SHP77 (cell line): ENCODE measurements at regions not wholly inside any gene's neighbourhood (a gene's known extent, or its start where the extent isn't known, plus 50 kb on each side); places are given as distances from the start of the nearest gene placed in this dataset.

ENCODE experiments used
- DNase-seq, 2 experiments: peaks; one replicate each; lab custom pipeline; 2025; lab: John Stamatoyannopoulos, UW

GRCh38 chr5:20113931-20114330 lies 125.9 kb upstream of the CDH18 start:
- no peak for DNase-seq

GRCh38 chr5:20113031-20113715 lies 125.2 kb upstream of the CDH18 start:
- peak; percentile 91 to 96 for DNase-seq

- DNase-seq, result no peak
Measured at GRCh38 chr5:20109326-20109725, 121.3 kb upstream of the CDH18 start.

- DNase-seq, result peak; percentile 91 to 92
Measured at GRCh38 chr5:20105915-20106314, 117.9 kb upstream of the CDH18 start.

GRCh38 chr5:20102293-20102692 lies 114.3 kb upstream of the CDH18 start:
- DNase-seq, result no peak

- no peak for DNase-seq
Measured at GRCh38 chr5:20098694-20099093, 110.7 kb upstream of the CDH18 start.

- DNase-seq, result no peak
Measured at GRCh38 chr5:20088361-20088760, 100.4 kb upstream of the CDH18 start.

- no peak for DNase-seq
Measured at GRCh38 chr5:20087299-20087698, 99.3 kb upstream of the CDH18 start.

GRCh38 chr5:20077186-20077585 lies 89.2 kb upstream of the CDH18 start:
- DNase-seq, result no peak

GRCh38 chr5:20056933-20057332 lies 68.9 kb upstream of the CDH18 start:
- no peak for DNase-seq

GRCh38 chr5:20055301-20055700 lies 67.3 kb upstream of the CDH18 start:
- DNase-seq, result no peak

- DNase-seq, result no peak
Measured at GRCh38 chr5:20050262-20050661, 62.3 kb upstream of the CDH18 start.

- no peak for DNase-seq
Measured at GRCh38 chr5:20044460-20044859, 56.5 kb upstream of the CDH18 start.

GRCh38 chr5:20041326-20042274 lies 53.6 kb upstream of the CDH18 start:
- DNase-seq, result no peak

- no peak for DNase-seq
Measured at GRCh38 chr5:20040901-20041300, 52.9 kb upstream of the CDH18 start.
